GM12878 (cell line): ENCODE measurements at regions not wholly inside any gene's neighbourhood (a gene's known extent, or its start where the extent isn't known, plus 50 kb on each side); places are given as distances from the start of the nearest gene placed in this dataset.

Experiments used
- ATAC-seq: fragments of 200-7000 bp; cut with Tn5 transposase; 3 replicates; pipeline ENCODE4 v1.9.1; 2020; ENCODE audit warnings: mild to moderate bottlenecking, moderate library complexity
- BruUV-seq: library from RNA; stranded (reverse); fragments of 400-500 nt; replicated peaks from 2 replicates; lab custom pipeline; 2021; lab: Mats Ljungman, UMichigan
- CTCF ChIA-PET: fragments of 300-600 bp; sonication (Branson Sonifier 250); formaldehyde crosslinking; extraction: SDS; loops from one replicate; lab custom pipeline; 2021; ENCODE audit warnings: inconsistent platforms; lab: Yijun Ruan, JAX
- POLR2A ChIA-PET: fragments of 350-600 bp; formaldehyde crosslinking; extraction: SDS; loops from one replicate; lab custom pipeline; 2021; ENCODE audit warnings: inconsistent platforms; lab: Charles Lee
- RAD21 ChIA-PET: fragments of 300-600 bp; sonication (Branson Sonifier 250); formaldehyde crosslinking; loops from one replicate; lab custom pipeline; 2023; ENCODE audit warnings: antibody characterized with exemption; ENCODE audit not compliant: unreplicated experiment; lab: Charles Lee
- SMC1A ChIA-PET: fragments of 300-600 bp; sonication (Branson Sonifier 250); formaldehyde crosslinking; loops from one replicate; lab custom pipeline; 2023; ENCODE audit not compliant: unreplicated experiment, uncharacterized antibody; lab: Charles Lee
- DNase-seq: peaks from one replicate; pipeline ENCODE4 v3.0.0-alpha.2; 2011; ENCODE audit warnings: low read depth, low spot score
- FAIRE-seq: peaks from 3 replicates; lab custom pipeline; 2011; peaks lifted over from hg19 to GRCh38; lab: Jason Lieb, UNC
- H2AFZ ChIP-seq: 2 replicates; pipeline ENCODE4 v1.6.0; 2011; ENCODE audit warnings: low read depth, low read length, control low read depth; ENCODE audit not compliant: control insufficient read depth
- H3K27ac ChIP-seq: 2 replicates; pipeline ENCODE4 v1.5.1; 2011; ENCODE audit warnings: control low read depth; ENCODE audit not compliant: control insufficient read depth, insufficient read depth
- H3K27me3 ChIP-seq, 2 experiments: replicated peaks in 1 of 2; 2 replicates each; pipeline versions ENCODE4 v1.6.0 to v1.6.1; 2011; ENCODE audit warnings: low read length in 1 of 2; ENCODE audit not compliant: control insufficient read depth in 2 of 2, insufficient read depth in 2 of 2
- H3K36me3 ChIP-seq, 2 experiments: 2 replicates each; pipeline ENCODE4 v1.5.1; 2011; ENCODE audit warnings: low read length in 1 of 2; ENCODE audit not compliant: control insufficient read depth in 2 of 2, insufficient read depth in 2 of 2
- H3K4me1 ChIP-seq: 2 replicates; pipeline ENCODE4 v1.6.1; 2011; ENCODE audit warnings: mild to moderate bottlenecking, low read length, moderate library complexity, mixed read lengths; ENCODE audit not compliant: control insufficient read depth, insufficient read depth
- H3K4me2 ChIP-seq: 2 replicates; pipeline ENCODE4 v1.6.0; 2011; ENCODE audit warnings: control low read depth; ENCODE audit not compliant: control insufficient read depth, insufficient read depth
- H3K4me3 ChIP-seq: fragments of 200-600 bp; sonication (generic); 2 replicates; pipeline ENCODE4 v1.5.1; 2016
- H3K79me2 ChIP-seq: 2 replicates; pipeline ENCODE4 v1.6.0; 2011; ENCODE audit warnings: low read length; ENCODE audit not compliant: control insufficient read depth, insufficient read depth
- H3K9ac ChIP-seq: 2 replicates; pipeline ENCODE4 v1.8.0; 2011; ENCODE audit warnings: low read length, control low read depth, mixed read lengths; ENCODE audit not compliant: control insufficient read depth, insufficient read depth
- H3K9me3 ChIP-seq: replicated peaks from 3 replicates; pipeline ENCODE4 v1.5.1; 2011; ENCODE audit warnings: mild to moderate bottlenecking, low read length; ENCODE audit not compliant: control insufficient read depth, insufficient read depth
- H4K20me1 ChIP-seq: 2 replicates; pipeline ENCODE4 v1.6.0; 2011; ENCODE audit not compliant: control insufficient read depth, insufficient read depth
- EGR1 ChIP-seq, 2 experiments: IDR thresholded peaks; 1 replicate in 1 of 2; 2 replicates in 1 of 2; pipeline ENCODE4 v1.6.1; 2011 to 2012; ENCODE audit warnings: low read depth in 2 of 2, low read length in 2 of 2, borderline replicate concordance in 1 of 2, mild to moderate bottlenecking in 1 of 2, moderate library complexity in 1 of 2
- GABPA ChIP-seq: IDR thresholded peaks from 2 replicates; pipeline ENCODE4 v1.6.1; 2014; ENCODE audit warnings: antibody characterized with exemption, low read depth, mild to moderate bottlenecking, inconsistent platforms
- HCFC1 ChIP-seq: fragments of 150-350 bp; IDR thresholded peaks from 2 replicates; pipeline ENCODE4 v1.6.1; 2014; ENCODE audit warnings: low read length
- HDAC2 ChIP-seq: fragments of 200-600 bp; sonication (generic); IDR thresholded peaks from 2 replicates; pipeline ENCODE4 v1.6.1; 2017
- NFYB ChIP-seq: IDR thresholded peaks from 2 replicates; pipeline ENCODE4 v1.6.1; 2011; ENCODE audit warnings: low read depth, mild to moderate bottlenecking, low read length, improper control_type of control experiment, moderate library complexity; ENCODE audit not compliant: insufficient read depth
- NR2F1 ChIP-seq: fragments of 450-650 bp; conservative IDR thresholded peaks from 2 replicates; pipeline ENCODE4 v1.6.1; 2017; ENCODE audit warnings: mild to moderate bottlenecking
- NRF1 ChIP-seq: conservative IDR thresholded peaks from 2 replicates; pipeline ENCODE4 v1.6.1; 2011; ENCODE audit warnings: mild to moderate bottlenecking, low read depth, low read length, improper control_type of control experiment
- POLR2A ChIP-seq: IDR thresholded peaks from 2 replicates; pipeline ENCODE4 v1.6.1; 2011; ENCODE audit warnings: low read depth, mild to moderate bottlenecking, low read length
- POLR2AphosphoS2 ChIP-seq: IDR thresholded peaks from 2 replicates; pipeline ENCODE4 v1.6.1; 2011; ENCODE audit warnings: low read depth, mild to moderate bottlenecking, low read length, improper control_type of control experiment, moderate library complexity
- SREBF2 ChIP-seq: IDR thresholded peaks from 2 replicates; pipeline ENCODE4 v1.6.1; 2012; ENCODE audit warnings: mild to moderate bottlenecking, low read length
- TCF3 ChIP-seq: IDR thresholded peaks from 2 replicates; pipeline ENCODE4 v1.6.1; 2012; ENCODE audit warnings: low read depth, mild to moderate bottlenecking, low read length, borderline replicate concordance; ENCODE audit not compliant: insufficient read depth
- TCF7 ChIP-seq: IDR thresholded peaks from 2 replicates; pipeline ENCODE4 v1.6.1; 2014; ENCODE audit warnings: antibody characterized with exemption, borderline replicate concordance
- USF1 ChIP-seq: IDR thresholded peaks from 2 replicates; pipeline ENCODE4 v1.6.1; 2011; ENCODE audit warnings: borderline replicate concordance, low read depth, mild to moderate bottlenecking, moderate library complexity, mixed read lengths, low read length; ENCODE audit not compliant: insufficient read depth; ENCODE audit errors: extremely low read length
- YBX1 ChIP-seq: fragments of 450-650 bp; IDR thresholded peaks from 2 replicates; pipeline ENCODE4 v1.6.1; 2016; ENCODE audit warnings: antibody characterized with exemption
- YY1 ChIP-seq: IDR thresholded peaks from 2 replicates; pipeline ENCODE4 v1.6.1; 2011; ENCODE audit warnings: low read depth, mild to moderate bottlenecking, low read length
- ZNF24 ChIP-seq: fragments of 450-650 bp; IDR thresholded peaks from 2 replicates; pipeline ENCODE4 v1.6.1; 2017; ENCODE audit warnings: antibody characterized with exemption, mild to moderate bottlenecking
- ZNF622 ChIP-seq: fragments of 450-650 bp; IDR thresholded peaks from 2 replicates; pipeline ENCODE4 v1.6.1; 2017; ENCODE audit warnings: mild to moderate bottlenecking, inconsistent platforms
- WGBS: methylation state at CpG from one replicate; pipeline ENCODE4 v1.1.6; 2016; ENCODE audit warnings: low lambda C conversion rate; ENCODE audit not compliant: insufficient replicate concordance, insufficient coverage; ENCODE audit errors: missing lambda C conversion rate; 5-methylcytosine and 5-hydroxymethylcytosine counted together
- in situ Hi-C: fragments of 300-500 bp; cut with MboI; formaldehyde crosslinking; loops from 9 replicates; pipeline ENCODE4 v1.14.3; 2018; ENCODE audit warnings: mixed read lengths
- intact Hi-C: fragments of 100-400 bp; cut with micrococcal nuclease; formaldehyde crosslinking; loops from one replicate; pipeline ENCODE4 v1.14.2; 2022; ENCODE audit not compliant: unreplicated experiment

- DNase-seq = no peak
- POLR2A ChIA-PET = no interaction called here
- H2AFZ ChIP-seq = no peak overlapping the region
- H4K20me1 ChIP-seq = no peaks in the 10 kb centered on the region
- RAD21 ChIA-PET = no interaction called here
- intact Hi-C loops = no loop called here
- no peak for FAIRE-seq
- H3K27me3 ChIP-seq = no peaks in the 10 kb centered on the region
- CTCF ChIA-PET = no interaction called here
- no peak for ATAC-seq
- WGBS = 3% methylated on average over 2 of the region's 2 CpGs
- H3K36me3 ChIP-seq = no peaks in the 10 kb centered on the region
- H3K4me2 ChIP-seq = no peak overlapping the region
- BruUV-seq = no TSS peak
- H3K79me2 ChIP-seq = no peaks in the 10 kb centered on the region
- SMC1A ChIA-PET = no interaction called here
- in situ Hi-C loops = no loop called here
- H3K27ac ChIP-seq = no peak overlapping the region
- TF ChIP-seq HDAC2 (no peak), TCF7 (no peak), NR2F1 (no peak), ZNF622 (no peak), TCF3 (no peak), POLR2A (no peak)
- H3K4me1 ChIP-seq = no peaks in the 10 kb centered on the region
- no peak overlapping the region for H3K9ac ChIP-seq
- no peaks in the 10 kb centered on the region for H3K9me3 ChIP-seq
- no peak overlapping the region for H3K4me3 ChIP-seq
Measured at GRCh38 chr11:91851908-91852307, 372.7 kb upstream of the FAT3 start.

- H3K27me3 ChIP-seq = no peaks in the 10 kb centered on the region
- RAD21 ChIA-PET = no interaction called here
- no peaks in the 10 kb centered on the region for H3K79me2 ChIP-seq
- no peaks in the 10 kb centered on the region for H3K4me1 ChIP-seq
- 32% methylated on average over 7 of the region's 7 CpGs for WGBS
- DNase-seq = no peak
- intact Hi-C loops (no loop called here), in situ Hi-C loops (no loop called here)
- no peak overlapping the region for H2AFZ ChIP-seq
- H3K4me2 ChIP-seq = no peak overlapping the region
- no peaks in the 10 kb centered on the region for H3K9me3 ChIP-seq
- no peak for FAIRE-seq
- no peak overlapping the region for H3K4me3 ChIP-seq
- POLR2A ChIA-PET = no interaction called here
- BruUV-seq = no TSS peak
- SMC1A ChIA-PET = interaction anchor here (0.8 to 1.2 kb wide), 2 partner anchors 10 to 18 kb away, joined by 3 to 4 read pairs; no protein-coding TSS in a partner anchor
- no peak overlapping the region for H3K9ac ChIP-seq
- ATAC-seq = no peak
- H3K27ac ChIP-seq = no peak overlapping the region
- CTCF ChIA-PET = no interaction called here
- TF ChIP-seq SREBF2 (no peak), HCFC1 (no peak), YBX1 (no peak), NFYB (no peak), NRF1 (no peak), ZNF622 (no peak), GABPA (no peak), YY1 (no peak), ZNF24 (no peak), POLR2A (no peak), USF1 (no peak), EGR1 (IDR thresholded peaks at IDR 0.05; ENCODE audit: borderline replicate concordance in 1 of 2, low read depth in 2 of 2, low read length in 2 of 2) (no peak), POLR2AphosphoS2 (no peak)
- no peaks in the 10 kb centered on the region for H4K20me1 ChIP-seq
- no peaks in the 10 kb centered on the region for H3K36me3 ChIP-seq
Measured at GRCh38 chr11:91850533-91851275, 373.9 kb upstream of the FAT3 start.
